MM.1S (cell line): ENCODE measurements at regions not wholly inside any gene's neighbourhood (a gene's known extent, or its start where the extent isn't known, plus 50 kb on each side); places are given as distances from the start of the nearest gene placed in this dataset.

Experiments used
- DNase-seq: peaks from one replicate; pipeline ENCODE4 v3.0.0-alpha.2; 2015
- H2AFZ ChIP-seq: fragments of 300-600 bp; sonication (generic); 2 replicates; pipeline ENCODE4 v1.6.0; 2016; ENCODE audit warnings: antibody characterized with exemption, low read length
- H3F3A ChIP-seq: fragments of 300-600 bp; sonication (generic); 2 replicates; pipeline ENCODE4 v1.6.1; 2016; ENCODE audit warnings: mild to moderate bottlenecking, antibody characterized with exemption, low read length, moderate library complexity, mixed read lengths; ENCODE audit not compliant: insufficient read depth
- H3K27ac ChIP-seq: fragments of 300-600 bp; sonication (generic); 2 replicates; pipeline ENCODE4 v1.5.1; 2016; ENCODE audit warnings: mild to moderate bottlenecking, low read length
- H3K27me3 ChIP-seq: fragments of 300-600 bp; sonication (generic); replicated peaks from 2 replicates; pipeline ENCODE4 v1.6.0; 2016; ENCODE audit warnings: low read length; ENCODE audit not compliant: insufficient read depth
- H3K36me3 ChIP-seq: fragments of 300-600 bp; sonication (generic); replicated peaks from 2 replicates; pipeline ENCODE4 v1.6.1; 2016; ENCODE audit warnings: mild to moderate bottlenecking, low read length, mixed read lengths; ENCODE audit not compliant: insufficient read depth
- H3K4me1 ChIP-seq: fragments of 300-600 bp; sonication (generic); 2 replicates; pipeline ENCODE4 v1.6.1; 2016; ENCODE audit warnings: low read length, mixed read lengths
- H3K4me2 ChIP-seq: fragments of 300-600 bp; sonication (generic); 2 replicates; pipeline ENCODE4 v1.6.0; 2016; ENCODE audit warnings: low read depth, low read length
- H3K4me3 ChIP-seq: fragments of 300-600 bp; sonication (generic); 2 replicates; pipeline ENCODE4 v1.5.1; 2016; ENCODE audit warnings: low read length, mixed read lengths
- H3K79me2 ChIP-seq: fragments of 300-600 bp; sonication (generic); 2 replicates; pipeline ENCODE4 v1.6.1; 2016; ENCODE audit warnings: mixed run types, low read length, mixed read lengths
- H3K9ac ChIP-seq: fragments of 300-600 bp; sonication (generic); 2 replicates; pipeline ENCODE4 v1.6.1; 2016; ENCODE audit warnings: low read length, mixed read lengths
- H3K9me2 ChIP-seq: fragments of 300-600 bp; sonication (generic); replicated peaks from 2 replicates; pipeline ENCODE4 v1.6.1; 2016; ENCODE audit warnings: mild to moderate bottlenecking, low read length, mixed read lengths; ENCODE audit not compliant: insufficient read depth
- H3K9me3 ChIP-seq: fragments of 300-600 bp; sonication (generic); replicated peaks from 2 replicates; pipeline ENCODE4 v1.6.1; 2016; ENCODE audit warnings: mild to moderate bottlenecking, low read length, mixed read lengths; ENCODE audit not compliant: insufficient read depth
- H4K20me1 ChIP-seq: fragments of 300-600 bp; sonication (generic); 2 replicates; pipeline ENCODE4 v1.6.1; 2016; ENCODE audit warnings: mild to moderate bottlenecking, low read length, moderate library complexity, mixed read lengths; ENCODE audit not compliant: insufficient read depth
- EZH2 ChIP-seq: fragments of 300-600 bp; sonication (generic); optimal IDR thresholded peaks from 2 replicates; pipeline ENCODE3; 2017; ENCODE audit warnings: low read depth, mild to moderate bottlenecking, antibody characterized with exemption, low read length, mixed read lengths
- EZH2phosphoT487 ChIP-seq: fragments of 300-600 bp; sonication (generic); IDR thresholded peaks from 2 replicates; pipeline ENCODE4 v1.6.1; 2018; ENCODE audit warnings: antibody characterized with exemption, low read length
- TF ChIP-seq, protein P1 (sequence below): fragments of 300-600 bp; sonication (generic); IDR thresholded peaks from 2 replicates; pipeline ENCODE4 v1.5.1; 2016; ENCODE audit warnings: antibody characterized with exemption, low read length, mixed read lengths

GRCh38 chr20:52037370-52037769, 154.2 kb downstream of the ZFP64 start:
- Histone ChIP-seq H3K9ac (no peak overlapping the region), H2AFZ (no peak overlapping the region), H3K27me3 (no peaks in the 10 kb centered on the region), H3K4me3 (no peak overlapping the region), H3K9me2 (no peaks in the 10 kb centered on the region), H3K4me2 (no peak overlapping the region), H3K4me1 (no peaks in the 10 kb centered on the region), H3K9me3 (no peaks in the 10 kb centered on the region), H3K27ac (no peak overlapping the region), H3K36me3 (no peaks in the 10 kb centered on the region), H3F3A (no peaks in the 10 kb centered on the region), H4K20me1 (no peaks in the 10 kb centered on the region), H3K79me2 (no peaks in the 10 kb centered on the region)
- no peak for TF ChIP-seq EZH2
- no peak for TF ChIP-seq EZH2phosphoT487
- TF ChIP-seq, protein P1, sequence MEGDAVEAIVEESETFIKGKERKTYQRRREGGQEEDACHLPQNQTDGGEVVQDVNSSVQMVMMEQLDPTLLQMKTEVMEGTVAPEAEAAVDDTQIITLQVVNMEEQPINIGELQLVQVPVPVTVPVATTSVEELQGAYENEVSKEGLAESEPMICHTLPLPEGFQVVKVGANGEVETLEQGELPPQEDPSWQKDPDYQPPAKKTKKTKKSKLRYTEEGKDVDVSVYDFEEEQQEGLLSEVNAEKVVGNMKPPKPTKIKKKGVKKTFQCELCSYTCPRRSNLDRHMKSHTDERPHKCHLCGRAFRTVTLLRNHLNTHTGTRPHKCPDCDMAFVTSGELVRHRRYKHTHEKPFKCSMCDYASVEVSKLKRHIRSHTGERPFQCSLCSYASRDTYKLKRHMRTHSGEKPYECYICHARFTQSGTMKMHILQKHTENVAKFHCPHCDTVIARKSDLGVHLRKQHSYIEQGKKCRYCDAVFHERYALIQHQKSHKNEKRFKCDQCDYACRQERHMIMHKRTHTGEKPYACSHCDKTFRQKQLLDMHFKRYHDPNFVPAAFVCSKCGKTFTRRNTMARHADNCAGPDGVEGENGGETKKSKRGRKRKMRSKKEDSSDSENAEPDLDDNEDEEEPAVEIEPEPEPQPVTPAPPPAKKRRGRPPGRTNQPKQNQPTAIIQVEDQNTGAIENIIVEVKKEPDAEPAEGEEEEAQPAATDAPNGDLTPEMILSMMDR, result no peak
- DNase-seq, result no peak

DNA sequence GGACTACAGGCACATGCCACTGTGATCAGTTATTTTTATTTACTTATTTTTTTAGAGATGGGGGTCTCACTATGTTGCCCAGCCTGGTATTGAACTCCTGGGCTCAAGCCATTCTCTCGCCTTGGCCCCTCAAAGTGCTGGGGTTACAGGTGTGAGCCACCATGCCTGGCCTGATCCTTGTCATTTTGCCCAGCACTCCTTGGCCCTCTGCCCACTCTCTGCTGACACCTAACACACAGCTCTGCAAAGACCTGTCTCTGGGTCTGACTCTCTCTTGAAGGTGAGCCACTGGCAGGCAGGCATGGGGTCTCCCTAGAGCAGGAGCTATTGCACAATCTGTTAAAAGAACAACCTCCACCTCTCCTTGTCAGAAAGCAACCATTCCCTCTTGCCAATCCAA, 155.6 kb downstream of the ZFP64 start:
- no peak for TF ChIP-seq EZH2phosphoT487
- TF ChIP-seq EZH2, result no peak
- TF ChIP-seq, protein P1, result no peak
- no peaks in the 10 kb centered on the region for H3K9me3 ChIP-seq

GRCh38 chr20:52035498-52035897, 156.1 kb downstream of the ZFP64 start:
- Histone ChIP-seq H4K20me1 (no peaks in the 10 kb centered on the region), H3K9ac (no peak overlapping the region), H3K4me2 (no peak overlapping the region), H3K79me2 (no peaks in the 10 kb centered on the region), H3K27ac (no peak overlapping the region), H3K9me3 (no peaks in the 10 kb centered on the region), H3K4me3 (no peak overlapping the region), H3K27me3 (no peaks in the 10 kb centered on the region), H3F3A (no peaks in the 10 kb centered on the region), H3K9me2 (no peaks in the 10 kb centered on the region), H3K36me3 (no peaks in the 10 kb centered on the region), H3K4me1 (no peaks in the 10 kb centered on the region), H2AFZ (no peak overlapping the region)
- TF ChIP-seq EZH2phosphoT487 (no peak), EZH2 (no peak)
- TF ChIP-seq, protein P1, result no peak
- no peak for DNase-seq

More for the DNA sequence above, 155.6 kb downstream of the ZFP64 start:
- Histone ChIP-seq H3K36me3 (no peaks in the 10 kb centered on the region), H3K4me1 (no peaks in the 10 kb centered on the region), H3K27me3 (no peaks in the 10 kb centered on the region), H3K9ac (no peak overlapping the region), H4K20me1 (no peaks in the 10 kb centered on the region), H2AFZ (no peak overlapping the region), H3K4me3 (no peak overlapping the region), H3K4me2 (no peak overlapping the region), H3K27ac (no peak overlapping the region), H3K9me2 (no peaks in the 10 kb centered on the region), H3K79me2 (no peaks in the 10 kb centered on the region), H3F3A (no peaks in the 10 kb centered on the region)
- no peak for DNase-seq
